ENCODE measurements at regions not wholly inside any gene's neighbourhood (a gene's known extent, or its start where the extent isn't known, plus 50 kb on each side); places are given as distances from the start of the nearest gene placed in this dataset.
A peak's percentile ranks its signal among the peaks of the same experiment; 100 is the strongest.

DNA sequence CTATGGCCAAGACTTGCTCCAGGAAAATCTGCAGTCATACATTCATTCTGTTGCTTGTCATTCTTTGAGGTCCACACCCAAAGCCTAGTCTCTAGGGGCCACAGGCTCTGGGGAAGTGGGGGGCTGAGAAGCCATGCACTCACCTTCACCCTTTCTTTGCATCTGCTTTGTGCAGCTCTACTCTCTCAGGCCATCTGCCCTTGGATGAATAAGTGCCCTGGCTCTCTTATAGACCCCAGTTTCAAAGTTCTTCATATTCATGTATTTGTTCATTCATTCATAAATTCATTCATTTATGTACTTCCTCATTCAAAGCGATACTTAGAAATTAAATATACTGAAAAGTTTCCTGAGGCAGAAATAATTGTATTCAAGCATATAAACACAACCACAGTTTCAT lies 130.3 kb upstream of the FAM98A start:
- no peaks in the 10 kb centered on the region for H4K20me1 ChIP-seq (ENCODE audit: control insufficient read depth, insufficient read depth)
- no peak overlapping the region for H3K4me3 ChIP-seq
- FAIRE-seq: no peak
- peak; percentile 41 for ATAC-seq
- DNase-seq (ENCODE audit: low read depth, low spot score): no peak
- H3K27me3 ChIP-seq (replicated peaks in 1 of 2; ENCODE audit: control insufficient read depth in 2 of 2, insufficient read depth in 2 of 2, low read length in 1 of 2): no peaks in the 10 kb centered on the region
- H3K4me2 ChIP-seq (ENCODE audit: control insufficient read depth, insufficient read depth): no peak overlapping the region
- ChIA-PET SMC1A (ENCODE audit: uncharacterized antibody, unreplicated experiment) (no interaction called here), CTCF (no interaction called here), POLR2A (no interaction called here), RAD21 (ENCODE audit: unreplicated experiment) (no interaction called here)
- no peaks in the 10 kb centered on the region for H3K36me3 ChIP-seq (ENCODE audit: control insufficient read depth in 2 of 2, insufficient read depth in 2 of 2, low read length in 1 of 2)
- no peaks in the 10 kb centered on the region for H3K4me1 ChIP-seq (ENCODE audit: control insufficient read depth, insufficient read depth, low read length)
- H3K79me2 ChIP-seq (ENCODE audit: control insufficient read depth, insufficient read depth, low read length): no peaks in the 10 kb centered on the region
- H3K27ac ChIP-seq (ENCODE audit: control insufficient read depth, insufficient read depth): no peak overlapping the region
- 0% methylated on average over 1 of the region's 1 CpG for WGBS (ENCODE audit: insufficient coverage, insufficient replicate concordance, low lambda C conversion rate, missing lambda C conversion rate)
- no TSS peak for BruUV-seq (replicated peaks)
- H3K9me3 ChIP-seq (replicated peaks; ENCODE audit: control insufficient read depth, insufficient read depth, low read length): no peaks in the 10 kb centered on the region
- intact Hi-C loops (cut with micrococcal nuclease; ENCODE audit: unreplicated experiment) (no loop called here), in situ Hi-C loops (cut with MboI) (no loop called here)
- no peak overlapping the region for H2AFZ ChIP-seq (ENCODE audit: control insufficient read depth, low read depth, low read length)
- no peak overlapping the region for H3K9ac ChIP-seq (ENCODE audit: control insufficient read depth, insufficient read depth, low read length)
- TF ChIP-seq ZNF24 (IDR thresholded peaks at IDR 0.05) (peak; percentile 80), RELA (IDR thresholded peaks at IDR 0.05; ENCODE audit: borderline replicate concordance, partially characterized antibody) (no peak)

DNA sequence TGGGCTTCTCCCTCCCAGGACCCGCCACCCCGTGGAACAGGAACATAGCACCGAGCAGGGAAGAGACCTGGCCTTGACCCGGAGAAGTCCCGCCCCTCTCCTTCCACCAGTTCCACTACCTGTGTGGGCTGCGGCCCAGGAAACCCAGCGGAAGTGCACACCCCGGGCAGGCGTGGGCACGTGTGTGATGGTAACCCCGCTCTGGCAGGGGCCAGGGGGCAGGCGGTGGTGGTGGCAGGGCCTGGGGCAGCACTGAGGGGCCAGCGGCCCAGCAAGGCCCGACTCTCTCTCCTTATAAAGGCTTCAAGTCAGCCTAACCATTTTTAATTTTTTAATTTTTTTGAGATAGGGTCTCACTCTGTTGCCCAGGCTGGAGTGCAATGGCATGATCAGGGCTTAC lies 129.0 kb upstream of the FAM98A start:
- CTCF ChIA-PET: no interaction called here
- TF ChIP-seq NFXL1 (IDR thresholded peaks at IDR 0.05; ENCODE audit: borderline replicate concordance) (no peak), CHD2 (IDR thresholded peaks at IDR 0.05; ENCODE audit: borderline replicate concordance, low read depth, low read length) (no peak), CHD4 (IDR thresholded peaks at IDR 0.05) (no peak), CEBPB (IDR thresholded peaks at IDR 0.05; ENCODE audit: borderline replicate concordance in 1 of 2, low read depth in 2 of 2, low read length in 2 of 2) (no peak), NR2C2 (IDR thresholded peaks at IDR 0.05; ENCODE audit: borderline replicate concordance, control insufficient read depth, insufficient read length, low read depth) (no peak), RFX5 (IDR thresholded peaks at IDR 0.05; ENCODE audit: low read depth, low read length) (no peak), POLR2A (IDR thresholded peaks at IDR 0.05; ENCODE audit: low read depth, low read length) (no peak), MEF2B (IDR thresholded peaks at IDR 0.05; ENCODE audit: partially characterized antibody, poor library complexity, severe bottlenecking) (no peak), CHD1 (IDR thresholded peaks at IDR 0.05; ENCODE audit: low read depth, low read length) (no peak), IRF4 (IDR thresholded peaks at IDR 0.05; ENCODE audit: low read depth, low read length) (no peak), BACH1 (IDR thresholded peaks at IDR 0.05; ENCODE audit: borderline replicate concordance) (no peak)
- TF ChIP-seq, protein P1, sequence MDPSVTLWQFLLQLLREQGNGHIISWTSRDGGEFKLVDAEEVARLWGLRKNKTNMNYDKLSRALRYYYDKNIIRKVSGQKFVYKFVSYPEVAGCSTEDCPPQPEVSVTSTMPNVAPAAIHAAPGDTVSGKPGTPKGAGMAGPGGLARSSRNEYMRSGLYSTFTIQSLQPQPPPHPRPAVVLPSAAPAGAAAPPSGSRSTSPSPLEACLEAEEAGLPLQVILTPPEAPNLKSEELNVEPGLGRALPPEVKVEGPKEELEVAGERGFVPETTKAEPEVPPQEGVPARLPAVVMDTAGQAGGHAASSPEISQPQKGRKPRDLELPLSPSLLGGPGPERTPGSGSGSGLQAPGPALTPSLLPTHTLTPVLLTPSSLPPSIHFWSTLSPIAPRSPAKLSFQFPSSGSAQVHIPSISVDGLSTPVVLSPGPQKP (IDR thresholded peaks at IDR 0.05; ENCODE audit: low read depth, low read length): no peak
- TF ChIP-seq, protein P2, sequence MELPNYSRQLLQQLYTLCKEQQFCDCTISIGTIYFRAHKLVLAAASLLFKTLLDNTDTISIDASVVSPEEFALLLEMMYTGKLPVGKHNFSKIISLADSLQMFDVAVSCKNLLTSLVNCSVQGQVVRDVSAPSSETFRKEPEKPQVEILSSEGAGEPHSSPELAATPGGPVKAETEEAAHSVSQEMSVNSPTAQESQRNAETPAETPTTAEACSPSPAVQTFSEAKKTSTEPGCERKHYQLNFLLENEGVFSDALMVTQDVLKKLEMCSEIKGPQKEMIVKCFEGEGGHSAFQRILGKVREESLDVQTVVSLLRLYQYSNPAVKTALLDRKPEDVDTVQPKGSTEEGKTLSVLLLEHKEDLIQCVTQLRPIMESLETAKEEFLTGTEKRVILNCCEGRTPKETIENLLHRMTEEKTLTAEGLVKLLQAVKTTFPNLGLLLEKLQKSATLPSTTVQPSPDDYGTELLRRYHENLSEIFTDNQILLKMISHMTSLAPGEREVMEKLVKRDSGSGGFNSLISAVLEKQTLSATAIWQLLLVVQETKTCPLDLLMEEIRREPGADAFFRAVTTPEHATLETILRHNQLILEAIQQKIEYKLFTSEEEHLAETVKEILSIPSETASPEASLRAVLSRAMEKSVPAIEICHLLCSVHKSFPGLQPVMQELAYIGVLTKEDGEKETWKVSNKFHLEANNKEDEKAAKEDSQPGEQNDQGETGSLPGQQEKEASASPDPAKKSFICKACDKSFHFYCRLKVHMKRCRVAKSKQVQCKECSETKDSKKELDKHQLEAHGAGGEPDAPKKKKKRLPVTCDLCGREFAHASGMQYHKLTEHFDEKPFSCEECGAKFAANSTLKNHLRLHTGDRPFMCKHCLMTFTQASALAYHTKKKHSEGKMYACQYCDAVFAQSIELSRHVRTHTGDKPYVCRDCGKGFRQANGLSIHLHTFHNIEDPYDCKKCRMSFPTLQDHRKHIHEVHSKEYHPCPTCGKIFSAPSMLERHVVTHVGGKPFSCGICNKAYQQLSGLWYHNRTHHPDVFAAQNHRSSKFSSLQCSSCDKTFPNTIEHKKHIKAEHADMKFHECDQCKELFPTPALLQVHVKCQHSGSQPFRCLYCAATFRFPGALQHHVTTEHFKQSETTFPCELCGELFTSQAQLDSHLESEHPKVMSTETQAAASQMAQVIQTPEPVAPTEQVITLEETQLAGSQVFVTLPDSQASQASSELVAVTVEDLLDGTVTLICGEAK (IDR thresholded peaks at IDR 0.05; ENCODE audit: borderline replicate concordance): no peak

More for the DNA sequence above, 129.0 kb upstream of the FAM98A start:
- no TSS peak for BruUV-seq (replicated peaks)
- Histone ChIP-seq H3K36me3 (ENCODE audit: control insufficient read depth in 2 of 2, insufficient read depth in 2 of 2, low read length in 1 of 2) (no peaks in the 10 kb centered on the region), H3K27ac (ENCODE audit: control insufficient read depth, insufficient read depth) (no peak overlapping the region), H3K4me2 (ENCODE audit: control insufficient read depth, insufficient read depth) (no peak overlapping the region), H3K9ac (ENCODE audit: control insufficient read depth, insufficient read depth, low read length) (no peak overlapping the region), H3K4me3 (no peak overlapping the region), H3K9me3 (replicated peaks; ENCODE audit: control insufficient read depth, insufficient read depth, low read length) (no peaks in the 10 kb centered on the region), H3K79me2 (ENCODE audit: control insufficient read depth, insufficient read depth, low read length) (no peaks in the 10 kb centered on the region), H3K27me3 (replicated peaks in 1 of 2; ENCODE audit: control insufficient read depth in 2 of 2, insufficient read depth in 2 of 2, low read length in 1 of 2) (no peaks in the 10 kb centered on the region), H3K4me1 (ENCODE audit: control insufficient read depth, insufficient read depth, low read length) (no peaks in the 10 kb centered on the region), H2AFZ (ENCODE audit: control insufficient read depth, low read depth, low read length) (no peak overlapping the region), H4K20me1 (ENCODE audit: control insufficient read depth, insufficient read depth) (no peaks in the 10 kb centered on the region)
- intact Hi-C loops (cut with micrococcal nuclease; ENCODE audit: unreplicated experiment) (no loop called here), in situ Hi-C loops (cut with MboI) (no loop called here)
- ChIA-PET RAD21 (ENCODE audit: unreplicated experiment) (no interaction called here), POLR2A (no interaction called here), SMC1A (ENCODE audit: uncharacterized antibody, unreplicated experiment) (interaction anchor here (0.7 kb wide), 1 partner anchor 13 kb away, joined by 3 read pairs; no protein-coding TSS in a partner anchor)
- WGBS (ENCODE audit: insufficient coverage, insufficient replicate concordance, low lambda C conversion rate, missing lambda C conversion rate): 91% methylated on average over 14 of the region's 14 CpGs
- ATAC-seq: no peak
- DNase-seq (ENCODE audit: low read depth, low spot score): no peak
- FAIRE-seq: no peak

Data from GM12878 (cell line).